Ishikawa (cell line): ENCODE measurements at regions not wholly inside any gene's neighbourhood (a gene's known extent, or its start where the extent isn't known, plus 50 kb on each side); places are given as distances from the start of the nearest gene placed in this dataset.

ENCODE experiments used
- CEBPB ChIP-seq: IDR thresholded peaks from 2 replicates; pipeline ENCODE4 v1.6.1; 2012
- EGR1 ChIP-seq: IDR thresholded peaks from 2 replicates; pipeline ENCODE4 v1.6.1; 2012
- EP300 ChIP-seq: IDR thresholded peaks from 2 replicates; pipeline ENCODE4 v1.6.1; 2012; ENCODE audit warnings: borderline replicate concordance
- RAD21 ChIP-seq: IDR thresholded peaks from 2 replicates; pipeline ENCODE4 v1.6.1; 2012; ENCODE audit warnings: low read depth
- TAF1 ChIP-seq: IDR thresholded peaks from 2 replicates; pipeline ENCODE4 v1.6.1; 2012; ENCODE audit warnings: low read depth, mild to moderate bottlenecking

- no peak for TF ChIP-seq EGR1
- TF ChIP-seq TAF1: no peak
- TF ChIP-seq RAD21: no peak
- no peak for TF ChIP-seq EP300
- no peak for TF ChIP-seq CEBPB
Observed at GRCh38 chr4:173797296-173797695, 267.3 kb upstream of the HAND2 start.
